HepG2 (cell line): ENCODE measurements at regions not wholly inside any gene's neighbourhood (a gene's known extent, or its start where the extent isn't known, plus 50 kb on each side); places are given as distances from the start of the nearest gene placed in this dataset.

ENCODE experiments used
- ATAC-seq: fragments of 200-7000 bp; cut with Tn5 transposase; 3 replicates; pipeline ENCODE4 v1.9.1; 2020; ENCODE audit warnings: mild to moderate bottlenecking, moderate library complexity
- BruUV-seq: library from RNA; stranded (reverse); fragments of 400-500 nt; replicated peaks from 2 replicates; lab custom pipeline; 2021; lab: Mats Ljungman, UMichigan
- CTCF ChIA-PET: fragments of 300-600 bp; formaldehyde crosslinking; extraction: SDS; loops from one replicate; lab custom pipeline; 2021; ENCODE audit warnings: low total read pairs, inconsistent platforms, low intra/inter-chr PET ratio; lab: Yijun Ruan, JAX
- POLR2A ChIA-PET: fragments of 350-600 bp; sonication (Branson Sonifier 250); formaldehyde crosslinking; loops from one replicate; lab custom pipeline; 2020; ENCODE audit warnings: antibody characterized with exemption, inconsistent platforms; lab: Yijun Ruan, JAX
- DNase-seq: peaks from one replicate; pipeline ENCODE4 v3.0.0-alpha.2; 2015; ENCODE audit warnings: low spot score
- FAIRE-seq: peaks from 3 replicates; lab custom pipeline; 2011; peaks lifted over from hg19 to GRCh38; lab: Jason Lieb, UNC
- H2AFZ ChIP-seq: one replicate; pipeline ENCODE4 v1.6.1; 2011; ENCODE audit warnings: low read length, inconsistent platforms
- H3K27ac ChIP-seq: fragments of 300-600 bp; 3 replicates; pipeline ENCODE4 v1.8.0; 2011; ENCODE audit warnings: mixed run types, mild to moderate bottlenecking, mixed read lengths, low read length, inconsistent platforms; ENCODE audit not compliant: insufficient read depth; ENCODE audit errors: extremely low read length
- H3K27me3 ChIP-seq, 2 experiments: fragments of 200-600 bp in 1 of 2; 2 replicates in 1 of 2; 3 replicates in 1 of 2; pipeline versions ENCODE4 v1.6.0 to v1.8.0; 2011; ENCODE audit warnings: low read length in 2 of 2, mild to moderate bottlenecking in 2 of 2, moderate library complexity in 2 of 2, inconsistent platforms in 1 of 2; ENCODE audit not compliant: insufficient read depth in 2 of 2, control insufficient read depth in 1 of 2
- H3K36me3 ChIP-seq, 2 experiments: fragments of 200-600 bp in 1 of 2; replicated peaks in 1 of 2; 2 replicates in 1 of 2; 3 replicates in 1 of 2; pipeline versions ENCODE4 v1.5.1 to v1.8.0; 2011; ENCODE audit warnings: low read length in 2 of 2, inconsistent platforms in 1 of 2; ENCODE audit not compliant: insufficient read depth in 2 of 2, control insufficient read depth in 1 of 2
- H3K4me1 ChIP-seq: 2 replicates; pipeline ENCODE4 v1.5.1; 2012; ENCODE audit warnings: low read length, inconsistent platforms; ENCODE audit not compliant: insufficient read depth
- H3K4me2 ChIP-seq: 2 replicates; pipeline ENCODE4 v1.6.0; 2011; ENCODE audit warnings: low read depth, low read length, inconsistent platforms
- H3K4me3 ChIP-seq, 3 experiments: fragments of 200-600 bp in 1 of 3; sonication (generic), shearing (Covaris generic) in 1 of 3; replicated peaks in 1 of 3; 2 replicates each; pipeline ENCODE4 v1.5.1; 2011 to 2016; ENCODE audit warnings: low read length in 3 of 3, inconsistent platforms in 2 of 3, low read depth in 2 of 3, mild to moderate bottlenecking in 2 of 3, control low read depth in 1 of 3, mixed read lengths in 1 of 3; ENCODE audit not compliant: insufficient read depth in 1 of 3
- H3K79me2 ChIP-seq: one replicate; pipeline ENCODE4 v1.6.1; 2011; ENCODE audit warnings: low read length, inconsistent platforms; ENCODE audit not compliant: insufficient read depth
- H3K9ac ChIP-seq: 2 replicates; pipeline ENCODE4 v1.6.0; 2011; ENCODE audit warnings: mild to moderate bottlenecking, low read depth, low read length, inconsistent platforms; ENCODE audit not compliant: insufficient read depth
- H3K9me3 ChIP-seq: 2 replicates; pipeline ENCODE4 v1.5.1; 2012; ENCODE audit warnings: mild to moderate bottlenecking, low read length
- H4K20me1 ChIP-seq: 2 replicates; pipeline ENCODE4 v1.6.0; 2011; ENCODE audit warnings: inconsistent platforms, mild to moderate bottlenecking, low read length, moderate library complexity; ENCODE audit not compliant: insufficient read depth
- EP300 ChIP-seq, 3 experiments: sonication (generic) in 1 of 3; formaldehyde crosslinking in 1 of 3; IDR thresholded peaks; 2 replicates each; pipeline versions ENCODE4 v1.5.1 to v1.6.1; 2011 to 2020; ENCODE audit warnings: low read depth in 2 of 3, low read length in 2 of 3, borderline replicate concordance in 1 of 3, improper control_type of control experiment in 1 of 3, mild to moderate bottlenecking in 1 of 3, missing genetic modification reagents in 1 of 3, moderate library complexity in 1 of 3
- ETS1 ChIP-seq: sonication (generic); formaldehyde crosslinking; IDR thresholded peaks from 2 replicates; pipeline ENCODE4 v1.4.0; 2020; ENCODE audit warnings: missing genetic modification reagents
- GATA4 ChIP-seq: sonication (generic); IDR thresholded peaks from 2 replicates; pipeline ENCODE4 v1.6.1; 2016; ENCODE audit warnings: antibody characterized with exemption, low read depth, borderline replicate concordance
- ISX ChIP-seq: sonication (generic); formaldehyde crosslinking; conservative IDR thresholded peaks from 2 replicates; pipeline ENCODE4 v1.5.0; 2020; ENCODE audit warnings: missing genetic modification reagents
- PHF21A ChIP-seq: sonication (generic); formaldehyde crosslinking; IDR thresholded peaks from 2 replicates; pipeline ENCODE4 v1.5.0; 2020; ENCODE audit warnings: mild to moderate bottlenecking, missing genetic modification reagents
- SIX1 ChIP-seq: sonication (generic); formaldehyde crosslinking; IDR thresholded peaks from 2 replicates; pipeline ENCODE4 v1.4.0; 2020; ENCODE audit warnings: missing genetic modification reagents, borderline replicate concordance
- ZFP36L2 ChIP-seq: sonication (generic); formaldehyde crosslinking; IDR thresholded peaks from 2 replicates; pipeline ENCODE4 v1.4.0; 2020; ENCODE audit warnings: missing genetic modification reagents
- ZNF17 ChIP-seq: sonication (generic); formaldehyde crosslinking; IDR thresholded peaks from 2 replicates; pipeline ENCODE4 v1.5.0; 2020; ENCODE audit warnings: mild to moderate bottlenecking, missing genetic modification reagents
- ZNF318 ChIP-seq: sonication (generic); formaldehyde crosslinking; IDR thresholded peaks from 2 replicates; pipeline ENCODE4 v1.4.0; 2020; ENCODE audit warnings: mild to moderate bottlenecking, missing genetic modification reagents
- ZNF383 ChIP-seq: sonication (generic); formaldehyde crosslinking; IDR thresholded peaks from 2 replicates; pipeline ENCODE4 v1.4.0; 2020; ENCODE audit warnings: missing genetic modification reagents, mild to moderate bottlenecking, borderline replicate concordance
- ZNF546 ChIP-seq: sonication (generic); formaldehyde crosslinking; conservative IDR thresholded peaks from 2 replicates; pipeline ENCODE4 v1.8.1; 2023; ENCODE audit warnings: mild to moderate bottlenecking, missing genetic modification reagents
- ZNF576 ChIP-seq: sonication (generic); formaldehyde crosslinking; IDR thresholded peaks from 2 replicates; pipeline ENCODE4 v1.4.0; 2020; ENCODE audit warnings: mild to moderate bottlenecking, missing genetic modification reagents
- WGBS: methylation state at CpG from one replicate; pipeline ENCODE4 v1.1.6; 2017; ENCODE audit warnings: low lambda C conversion rate; 5-methylcytosine and 5-hydroxymethylcytosine counted together
- in situ Hi-C: cut with HindIII; loops from 2 replicates; pipeline ENCODE4 v1.10.0; 2017; ENCODE audit warnings: low pct_unique_long_range_greater_than_20kb; ENCODE audit not compliant: extremely low pct_ligation_motif_present
- intact Hi-C: fragments of 100-400 bp; cut with micrococcal nuclease; formaldehyde crosslinking; loops from one replicate; pipeline ENCODE4 v1.10.0; 2022; ENCODE audit not compliant: unreplicated experiment

- TF ChIP-seq SIX1 (CRISPR knock-in tag) (no peak), ISX (CRISPR knock-in tag) (no peak), ZNF383 (CRISPR knock-in tag) (no peak), ZNF17 (CRISPR knock-in tag) (no peak), GATA4 (no peak), ZNF318 (CRISPR knock-in tag) (no peak), PHF21A (CRISPR knock-in tag) (no peak), ETS1 (CRISPR knock-in tag) (no peak), EP300 (IDR thresholded peaks at IDR 0.05; ENCODE audit: low read depth in 2 of 2, low read length in 2 of 2) (no peak), EP300 (CRISPR knock-in tag; IDR thresholded peaks at IDR 0.05; ENCODE audit: borderline replicate concordance) (no peak), ZFP36L2 (no peak), ZNF576 (CRISPR knock-in tag) (no peak), ZNF546 (CRISPR knock-in tag) (no peak)
- TF ChIP-seq, all 625 proteins: peak for 0
- Histone ChIP-seq H3K9me3 (no peaks in the 10 kb centered on the region), H3K4me1 (no peaks in the 10 kb centered on the region), H3K79me2 (no peaks in the 10 kb centered on the region), H3K27ac (no peak overlapping the region), H3K9ac (no peak overlapping the region), H3K4me2 (no peak overlapping the region), H2AFZ (no peak overlapping the region), H4K20me1 (no peaks in the 10 kb centered on the region), H3K4me3 (no peak overlapping the region), H3K27me3 (no peaks in the 10 kb centered on the region), H3K36me3 (no peaks in the 10 kb centered on the region)
- ATAC-seq (no peak), DNase-seq (no peak), FAIRE-seq (no peak)
- CTCF ChIA-PET = no interaction called here
- POLR2A ChIA-PET = no interaction called here
- intact Hi-C loops (no loop called here), in situ Hi-C loops (no loop called here)
- WGBS = 14% methylated on average over 5 of the region's 5 CpGs
- no TSS peak for BruUV-seq
Observed at GRCh38 chr11:128201009-128201408, 386.3 kb downstream of the ETS1 start.
